Choroid plexus epithelial cell (primary cell): ENCODE measurements at regions not wholly inside any gene's neighbourhood (a gene's known extent, or its start where the extent isn't known, plus 50 kb on each side); places are given as distances from the start of the nearest gene placed in this dataset.
"Not testable (repeated sequence)": the region's sequence is repeated elsewhere in the genome, so short reads cannot be mapped to it uniquely, and the experiment has no call there.

Source experiments
- DNase-seq: peaks from one replicate; pipeline ENCODE4 v3.0.0-alpha.2; 2010; ENCODE audit warnings: low read depth
- H3K4me3 ChIP-seq: 2 replicates; pipeline ENCODE4 v1.5.1; 2011; ENCODE audit warnings: low read depth, mild to moderate bottlenecking, control low read depth, low read length, moderate library complexity
- TF ChIP-seq, protein P1 (sequence below): conservative IDR thresholded peaks from 2 replicates; pipeline ENCODE4 v1.5.1; 2011; ENCODE audit warnings: low read depth, mild to moderate bottlenecking, control low read depth, inconsistent platforms, low read length, moderate library complexity

DNA sequence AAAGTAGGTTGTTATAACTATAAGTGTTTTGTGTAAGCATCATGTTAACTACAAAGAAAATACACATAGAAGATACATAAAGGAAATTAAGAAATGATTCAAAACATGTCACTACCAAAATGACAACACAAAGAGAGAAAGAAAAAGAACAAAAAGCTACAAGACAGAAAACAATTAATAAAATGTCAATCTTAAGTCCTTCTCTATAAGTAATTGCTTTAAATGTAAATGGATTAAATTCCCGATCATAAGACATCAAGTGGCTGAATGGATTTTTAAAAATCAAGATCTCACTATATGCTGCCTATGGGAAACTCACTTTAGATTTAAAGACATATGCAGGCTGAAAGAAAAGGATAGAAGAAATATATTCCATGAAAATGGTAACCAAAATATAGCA is 232.3 kb upstream of the NFIA start:
- DNase-seq = no peak
- TF ChIP-seq, protein P1, sequence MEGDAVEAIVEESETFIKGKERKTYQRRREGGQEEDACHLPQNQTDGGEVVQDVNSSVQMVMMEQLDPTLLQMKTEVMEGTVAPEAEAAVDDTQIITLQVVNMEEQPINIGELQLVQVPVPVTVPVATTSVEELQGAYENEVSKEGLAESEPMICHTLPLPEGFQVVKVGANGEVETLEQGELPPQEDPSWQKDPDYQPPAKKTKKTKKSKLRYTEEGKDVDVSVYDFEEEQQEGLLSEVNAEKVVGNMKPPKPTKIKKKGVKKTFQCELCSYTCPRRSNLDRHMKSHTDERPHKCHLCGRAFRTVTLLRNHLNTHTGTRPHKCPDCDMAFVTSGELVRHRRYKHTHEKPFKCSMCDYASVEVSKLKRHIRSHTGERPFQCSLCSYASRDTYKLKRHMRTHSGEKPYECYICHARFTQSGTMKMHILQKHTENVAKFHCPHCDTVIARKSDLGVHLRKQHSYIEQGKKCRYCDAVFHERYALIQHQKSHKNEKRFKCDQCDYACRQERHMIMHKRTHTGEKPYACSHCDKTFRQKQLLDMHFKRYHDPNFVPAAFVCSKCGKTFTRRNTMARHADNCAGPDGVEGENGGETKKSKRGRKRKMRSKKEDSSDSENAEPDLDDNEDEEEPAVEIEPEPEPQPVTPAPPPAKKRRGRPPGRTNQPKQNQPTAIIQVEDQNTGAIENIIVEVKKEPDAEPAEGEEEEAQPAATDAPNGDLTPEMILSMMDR = no peak
- H3K4me3 ChIP-seq = no peak overlapping the region

DNA sequence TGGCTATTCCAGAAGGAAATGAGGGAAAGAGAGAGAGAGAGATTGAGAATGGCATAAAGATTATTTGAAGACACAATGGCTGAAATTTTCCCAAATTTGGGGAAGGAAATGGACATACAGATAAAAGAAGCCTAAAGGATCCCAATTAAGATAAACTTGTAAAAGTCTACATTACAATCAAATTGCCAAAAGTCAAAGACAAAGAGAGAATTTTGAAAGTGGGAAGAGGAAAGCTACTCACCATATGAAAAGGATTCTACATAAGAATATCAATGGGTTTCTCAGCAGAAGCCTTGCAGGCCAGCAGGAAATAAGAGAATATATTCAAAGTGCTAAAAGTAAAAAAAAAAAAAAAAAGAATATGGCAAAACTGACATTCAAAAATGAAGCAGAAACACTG is 233.0 kb upstream of the NFIA start:
- TF ChIP-seq, protein P1 = no peak
- no peak for DNase-seq
- H3K4me3 ChIP-seq = no peak overlapping the region

DNA sequence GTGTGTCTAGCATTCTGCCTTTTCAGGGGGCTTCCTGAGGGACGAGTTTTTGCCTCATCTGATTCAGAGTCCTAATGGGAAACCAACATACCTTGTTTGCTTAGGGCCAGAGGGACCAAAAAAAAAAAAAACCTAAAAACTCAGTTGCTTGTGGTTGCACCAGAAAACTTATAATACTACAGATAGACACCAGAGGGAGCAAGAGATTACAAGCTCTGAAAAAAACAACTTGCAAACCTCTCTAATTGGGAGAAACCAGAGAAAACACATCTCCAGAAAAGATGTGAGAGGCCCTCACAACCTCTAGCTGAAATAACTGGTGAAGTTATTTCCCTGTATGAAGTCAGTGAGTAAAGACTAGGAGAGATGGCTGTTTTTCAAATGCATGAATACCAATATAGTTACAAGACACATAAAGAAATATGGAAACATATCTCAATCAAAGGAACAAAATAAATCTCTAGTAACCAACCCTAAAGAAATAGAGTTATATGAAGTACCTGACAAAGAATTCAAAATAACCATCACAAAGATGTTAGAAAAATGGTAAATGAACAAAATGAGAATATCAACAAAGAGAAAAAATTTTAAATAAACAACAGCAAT is 233.7 kb upstream of the NFIA start:
- TF ChIP-seq, protein P1 = peak; percentile 63
- DNase-seq = peak; percentile 75
- no peak overlapping the region for H3K4me3 ChIP-seq

DNA sequence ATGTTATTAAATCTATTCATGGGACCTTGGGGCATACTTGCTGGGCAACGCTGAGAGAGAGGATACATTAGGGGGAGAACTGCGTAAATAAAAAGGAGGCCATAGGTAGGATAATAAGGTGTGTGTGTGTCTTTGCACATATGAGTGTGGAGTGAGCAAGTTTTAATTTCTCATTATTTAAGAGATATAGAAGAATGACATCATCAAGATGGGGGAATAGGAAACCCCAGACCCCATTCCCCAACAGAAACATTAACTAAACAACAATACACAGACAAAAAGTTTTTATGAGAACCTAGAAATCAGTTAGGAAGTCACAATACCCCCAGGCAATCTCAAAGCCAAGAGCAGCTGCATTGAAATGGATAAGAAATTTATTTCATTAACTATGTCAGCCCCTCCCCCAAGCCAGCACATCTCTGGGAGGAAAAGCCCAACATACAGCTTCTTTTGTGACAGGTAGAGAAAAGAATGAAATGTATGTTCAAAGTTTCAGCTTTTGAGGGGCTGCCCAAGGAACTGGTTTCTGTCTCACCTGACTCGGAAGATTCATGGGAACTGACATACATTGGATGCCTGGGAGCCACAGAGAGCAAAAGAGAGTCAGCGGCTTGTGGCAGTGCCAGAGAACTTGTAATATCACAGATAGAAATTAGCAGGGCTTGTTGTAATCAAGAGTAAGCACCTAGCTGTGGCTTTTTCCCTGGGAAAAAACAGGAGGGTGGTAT is 234.3 kb upstream of the NFIA start:
- no peak overlapping the region for H3K4me3 ChIP-seq
- TF ChIP-seq, protein P1 = no peak
- DNase-seq = no peak

DNA sequence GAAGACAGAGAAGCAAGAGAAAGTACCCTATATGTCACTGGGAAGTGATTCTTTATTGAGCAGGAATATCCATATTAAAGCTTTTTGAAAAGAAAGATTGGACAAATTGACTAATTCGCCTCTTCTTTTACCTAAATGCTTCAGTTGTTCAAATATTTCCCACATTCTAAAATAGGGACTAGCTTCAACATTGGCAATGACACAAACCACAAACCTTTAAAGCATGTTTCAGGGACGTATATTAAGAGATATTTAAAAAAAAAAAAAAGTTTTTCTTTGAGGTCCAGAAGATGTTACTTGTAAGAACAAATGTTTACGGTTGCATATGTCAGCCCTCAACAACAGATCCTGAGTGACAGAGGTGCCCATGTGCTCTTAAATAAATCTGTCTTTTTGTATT is 235.0 kb upstream of the NFIA start:
- peak; percentile 36 for DNase-seq
- TF ChIP-seq, protein P1 = no peak
- H3K4me3 ChIP-seq = no peak overlapping the region

DNA sequence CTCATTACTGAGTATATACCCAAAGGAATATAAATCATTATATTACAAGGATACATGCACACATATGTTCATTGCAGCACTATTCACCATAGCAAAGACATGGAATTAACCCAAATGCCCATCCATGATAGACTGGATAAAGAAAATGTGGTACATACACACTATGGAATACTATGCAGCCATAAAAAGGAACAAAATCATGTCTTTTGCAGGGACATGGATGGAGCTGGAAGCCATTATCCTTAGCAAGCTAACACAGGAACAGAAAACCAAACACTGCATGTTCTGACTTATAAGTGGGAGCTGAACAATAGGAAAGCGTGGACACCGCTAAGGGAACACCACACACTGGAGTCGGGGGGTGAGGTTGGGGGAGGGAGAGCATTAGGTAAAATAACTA is 236.7 kb upstream of the NFIA start:
- not testable (repeated sequence) for DNase-seq, H3K4me3 ChIP-seq

DNA sequence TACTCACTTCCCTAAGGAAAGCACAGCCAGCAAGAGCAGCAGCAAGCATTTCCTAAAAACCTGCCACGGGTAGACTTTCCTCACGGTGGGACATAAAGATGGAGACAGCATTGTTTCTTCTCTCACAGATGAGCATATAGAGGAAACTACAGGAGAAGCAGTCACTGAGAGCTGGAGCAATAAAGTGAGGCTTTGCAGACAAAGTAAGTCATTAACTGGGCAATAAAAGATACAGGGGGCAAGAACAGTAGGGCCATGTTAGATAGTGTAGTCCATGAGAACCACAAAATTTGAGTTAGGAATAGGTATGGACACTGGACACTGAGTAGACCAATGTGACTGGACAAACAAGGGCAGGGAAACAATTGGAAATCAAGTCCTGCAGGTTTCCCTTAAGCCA is 240.1 kb upstream of the NFIA start:
- DNase-seq = no peak
- H3K4me3 ChIP-seq = no peak overlapping the region
- TF ChIP-seq, protein P1 = no peak
